Panc1 (cell line): ENCODE measurements at regions not wholly inside any gene's neighbourhood (a gene's known extent, or its start where the extent isn't known, plus 50 kb on each side); places are given as distances from the start of the nearest gene placed in this dataset.

Experiments
- POLR2AphosphoS5 ChIP-seq: IDR thresholded peaks from 2 replicates; pipeline ENCODE4 v1.6.1; 2012; ENCODE audit warnings: mild to moderate bottlenecking, low read depth, low read length, moderate library complexity
- TF ChIP-seq, protein P1 (sequence below): fragments of 450-650 bp; IDR thresholded peaks from 2 replicates; pipeline ENCODE4 v1.5.1; 2017; ENCODE audit warnings: mild to moderate bottlenecking

DNA sequence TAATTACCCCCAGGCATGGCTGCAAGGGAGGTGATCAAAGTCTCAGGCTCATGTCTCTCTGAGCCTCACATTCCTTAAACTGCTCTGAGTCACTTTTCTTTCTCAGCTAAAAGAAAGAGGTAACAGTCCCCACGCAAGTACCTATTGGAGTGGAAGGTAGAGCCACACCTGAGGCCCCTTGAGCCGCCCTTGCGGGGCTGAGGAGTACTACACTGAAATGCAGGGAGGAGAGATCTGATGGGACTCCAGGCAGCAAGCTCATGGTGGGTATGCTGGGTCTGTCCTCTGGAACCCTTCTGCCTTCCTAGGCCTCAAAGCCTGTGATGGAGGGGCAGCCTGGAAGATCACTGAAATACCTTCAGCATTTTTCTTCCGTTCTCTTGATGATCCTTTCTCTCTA is 960.0 kb downstream of the DNAJB9 start:
- TF ChIP-seq POLR2AphosphoS5 = no peak
- TF ChIP-seq, protein P1, sequence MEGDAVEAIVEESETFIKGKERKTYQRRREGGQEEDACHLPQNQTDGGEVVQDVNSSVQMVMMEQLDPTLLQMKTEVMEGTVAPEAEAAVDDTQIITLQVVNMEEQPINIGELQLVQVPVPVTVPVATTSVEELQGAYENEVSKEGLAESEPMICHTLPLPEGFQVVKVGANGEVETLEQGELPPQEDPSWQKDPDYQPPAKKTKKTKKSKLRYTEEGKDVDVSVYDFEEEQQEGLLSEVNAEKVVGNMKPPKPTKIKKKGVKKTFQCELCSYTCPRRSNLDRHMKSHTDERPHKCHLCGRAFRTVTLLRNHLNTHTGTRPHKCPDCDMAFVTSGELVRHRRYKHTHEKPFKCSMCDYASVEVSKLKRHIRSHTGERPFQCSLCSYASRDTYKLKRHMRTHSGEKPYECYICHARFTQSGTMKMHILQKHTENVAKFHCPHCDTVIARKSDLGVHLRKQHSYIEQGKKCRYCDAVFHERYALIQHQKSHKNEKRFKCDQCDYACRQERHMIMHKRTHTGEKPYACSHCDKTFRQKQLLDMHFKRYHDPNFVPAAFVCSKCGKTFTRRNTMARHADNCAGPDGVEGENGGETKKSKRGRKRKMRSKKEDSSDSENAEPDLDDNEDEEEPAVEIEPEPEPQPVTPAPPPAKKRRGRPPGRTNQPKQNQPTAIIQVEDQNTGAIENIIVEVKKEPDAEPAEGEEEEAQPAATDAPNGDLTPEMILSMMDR = no peak
